Sciatic nerve (tissue), 2 donors: ENCODE measurements at regions not wholly inside any gene's neighbourhood (a gene's known extent, or its start where the extent isn't known, plus 50 kb on each side); places are given as distances from the start of the nearest gene placed in this dataset.
"Not testable (repeated sequence)": the region's sequence is repeated elsewhere in the genome, so short reads cannot be mapped to it uniquely, and the experiment has no call there.

Experiments used
- ATAC-seq: fragments of 200-7000 bp; cut with Tn5 transposase; one replicate; pipeline ENCODE4 v1.9.1; 2020; ENCODE audit warnings: mild to moderate bottlenecking, moderate library complexity
- DNase-seq: peaks from one replicate; pipeline ENCODE4 v3.0.0-alpha.2; 2020; ENCODE audit warnings: low spot score
- intact Hi-C: fragments of 100-400 bp; cut with DNase I; formaldehyde crosslinking; loops from one replicate; pipeline ENCODE4 v1.14.2; 2022
- donor health status: DM: no; HTN: no; CAD: no.
- donor health status: DM: no; HTN: no; CAD: no.

DNA sequence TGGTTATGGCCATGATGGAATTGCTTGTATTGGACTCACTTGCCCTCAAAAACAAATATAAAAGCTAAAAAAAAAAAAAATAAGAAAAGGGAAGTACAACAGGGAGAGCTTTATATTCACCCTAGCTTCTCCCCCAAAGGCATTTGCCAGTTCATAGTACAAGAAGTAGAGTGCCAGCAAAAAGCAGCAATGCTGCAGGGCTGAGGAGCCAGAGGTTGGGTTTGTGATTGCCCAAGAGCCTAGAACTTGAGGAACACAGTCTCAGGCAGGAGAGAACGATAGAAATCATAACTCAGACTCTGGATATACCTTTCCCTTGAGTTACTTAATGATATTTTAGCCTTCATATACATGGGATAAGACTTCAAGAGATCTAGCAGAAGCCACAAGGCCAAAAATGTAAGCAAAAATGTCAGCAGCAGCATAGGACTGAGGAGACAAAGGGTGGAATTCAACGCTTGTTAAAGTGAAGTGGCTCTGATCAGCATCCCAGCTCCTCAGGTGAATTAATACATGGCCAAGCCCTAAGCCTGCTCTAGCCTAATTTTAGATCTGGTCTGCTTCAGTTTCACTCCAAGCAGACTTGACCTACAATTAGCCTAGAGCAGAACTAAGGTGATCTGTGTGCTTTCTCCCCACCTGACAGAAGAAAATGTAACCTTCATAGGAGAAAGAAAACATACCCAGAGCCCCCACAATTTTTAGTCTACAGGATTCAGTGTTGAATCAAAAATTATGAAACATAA, 172.8 kb upstream of the PLGLB1 start:
- ATAC-seq, intact Hi-C loops, DNase-seq: not testable (repeated sequence)

DNA sequence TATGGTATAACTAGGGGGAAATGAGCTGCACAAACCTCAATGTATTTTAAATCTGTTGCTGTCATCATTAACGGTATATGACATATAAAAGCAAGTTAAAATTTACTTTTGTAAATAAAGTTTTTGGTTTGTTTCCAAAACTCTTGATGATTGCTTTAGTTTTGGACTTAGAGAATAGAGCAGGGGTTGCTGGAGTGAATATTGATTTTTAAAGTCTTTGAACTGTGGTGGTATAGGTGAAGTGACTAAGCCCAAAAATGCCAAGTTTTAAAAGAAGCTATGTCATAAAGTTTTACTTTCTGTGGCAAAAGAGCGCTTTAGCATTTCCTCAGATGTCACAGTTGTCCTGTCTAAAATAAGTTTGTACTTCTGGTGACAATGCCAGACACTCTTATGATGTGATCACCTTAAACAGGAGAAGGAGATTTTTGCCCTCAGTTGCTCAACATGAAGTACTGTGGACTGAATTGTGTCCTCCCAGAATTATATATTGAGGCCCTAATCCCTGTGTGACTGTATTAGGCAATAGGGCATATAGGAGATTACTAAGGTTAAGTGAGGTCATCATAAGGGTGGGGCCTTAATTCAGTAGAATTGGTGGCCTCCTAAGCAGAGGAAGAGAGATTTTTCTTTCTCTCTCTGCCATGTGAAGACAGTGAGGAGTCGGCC, 175.2 kb upstream of the PLGLB1 start:
- DNase-seq, ATAC-seq, intact Hi-C loops: not testable (repeated sequence)

DNA sequence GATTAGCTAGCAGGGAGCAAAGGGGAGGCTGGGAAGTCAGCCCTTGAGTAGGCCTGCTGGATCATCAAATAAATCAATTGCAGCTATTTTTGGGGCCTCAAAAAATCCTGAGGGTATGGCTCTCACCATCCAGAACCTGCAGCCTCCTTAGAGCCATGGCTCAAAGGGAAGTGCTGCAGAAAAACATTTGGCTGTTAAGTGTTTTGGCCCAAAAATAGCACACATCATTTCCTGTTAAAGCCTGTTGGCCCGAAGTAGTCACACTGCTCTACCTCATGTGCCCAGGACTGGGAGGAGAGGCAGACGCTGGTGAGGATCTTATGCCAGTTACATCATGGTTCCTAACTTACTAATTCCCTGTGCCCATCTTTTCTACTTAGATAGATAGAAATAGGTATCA, 176.8 kb upstream of the PLGLB1 start:
- ATAC-seq, intact Hi-C loops: not testable (repeated sequence)

DNA sequence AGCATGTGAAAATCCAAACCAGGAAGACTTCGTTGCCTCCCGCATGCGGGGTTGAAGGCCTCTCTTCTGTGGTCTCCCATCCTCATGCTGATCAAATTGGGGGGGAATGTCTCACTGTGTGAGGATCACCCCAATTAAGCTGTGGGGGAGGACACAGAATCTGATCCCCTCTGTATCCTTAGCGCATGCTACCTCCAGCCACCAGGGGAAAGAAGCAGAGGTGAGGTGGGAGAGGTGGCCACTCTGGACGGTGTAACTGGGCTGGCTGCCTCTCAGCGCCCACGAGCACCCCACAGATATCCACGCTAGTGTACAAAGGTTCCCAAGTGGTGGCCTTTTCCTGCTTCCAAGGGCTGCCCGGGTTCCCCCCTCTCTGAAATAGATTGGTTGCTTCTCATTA, 177.6 kb upstream of the PLGLB1 start:
- DNase-seq, ATAC-seq, intact Hi-C loops: not testable (repeated sequence)

More for the DNA sequence above, 176.8 kb upstream of the PLGLB1 start:
- not testable (repeated sequence) for DNase-seq

DNA sequence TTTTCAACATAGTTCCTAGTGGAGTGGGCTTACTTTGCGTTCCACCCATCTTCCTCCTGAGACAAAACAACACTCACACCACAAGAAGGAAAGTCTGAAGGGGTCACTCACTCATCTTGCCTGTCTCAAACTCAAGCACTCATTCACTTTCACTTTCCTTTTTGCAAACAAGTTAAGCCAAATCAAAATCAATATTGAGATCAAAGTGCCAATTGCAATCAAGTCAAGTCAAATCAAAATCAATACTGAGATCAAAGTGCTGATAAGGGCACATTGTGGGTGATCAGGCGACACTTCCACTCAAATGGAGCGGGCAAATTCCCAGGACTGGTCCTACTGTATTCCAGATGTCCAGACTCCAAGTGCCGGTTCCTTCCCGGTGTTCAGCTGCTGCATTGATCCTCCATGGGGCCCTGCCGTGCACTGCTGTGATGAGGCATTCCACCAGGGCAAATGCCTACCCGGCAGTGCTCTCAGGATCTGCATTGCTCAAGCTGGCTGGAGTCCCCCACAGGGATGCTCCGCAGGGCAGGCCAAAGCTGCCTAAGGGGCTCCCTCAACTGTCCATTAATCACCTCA, 183.0 kb upstream of the PLGLB1 start:
- DNase-seq, intact Hi-C loops, ATAC-seq: not testable (repeated sequence)

DNA sequence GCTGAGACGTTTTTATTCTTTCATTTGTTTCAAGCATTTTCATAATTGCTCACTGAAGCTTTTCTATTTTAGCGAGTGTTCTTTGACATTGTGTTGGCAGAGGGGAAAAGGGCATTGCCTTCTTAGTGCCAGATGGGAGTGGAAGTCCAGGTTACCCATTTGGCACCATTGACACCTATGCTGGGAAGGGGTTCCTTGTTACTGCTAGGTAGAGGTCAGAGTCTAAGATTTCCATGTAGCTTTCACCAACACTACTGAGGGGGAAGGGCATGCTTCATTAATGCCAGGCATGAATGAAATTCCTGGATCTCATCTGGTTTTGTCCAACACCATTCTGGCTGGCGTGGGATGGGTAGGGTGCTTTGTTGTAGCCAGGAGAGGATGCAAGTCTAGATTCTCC, 191.3 kb upstream of the PLGLB1 start:
- intact Hi-C loops, ATAC-seq, DNase-seq: not testable (repeated sequence)

DNA sequence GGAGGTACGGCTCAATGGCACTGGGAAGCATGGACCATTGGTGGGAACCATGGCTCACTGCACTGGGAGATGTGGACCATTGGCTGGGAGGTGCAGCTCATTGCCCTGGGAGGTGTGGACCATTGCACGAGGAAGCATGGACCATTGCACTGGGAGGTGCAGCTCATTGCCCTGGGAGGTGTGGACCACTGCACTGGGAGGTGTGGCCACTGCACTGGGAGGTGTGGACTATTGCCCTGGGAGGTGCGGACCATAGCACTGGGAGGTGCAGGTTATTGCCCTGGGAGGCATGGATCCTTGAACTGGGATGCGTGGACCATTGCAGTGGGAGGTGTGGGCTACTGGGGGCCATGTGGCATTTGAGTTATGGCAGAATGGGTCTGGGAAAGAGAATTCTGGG, 195.4 kb upstream of the PLGLB1 start:
- intact Hi-C loops, ATAC-seq, DNase-seq: not testable (repeated sequence)

DNA sequence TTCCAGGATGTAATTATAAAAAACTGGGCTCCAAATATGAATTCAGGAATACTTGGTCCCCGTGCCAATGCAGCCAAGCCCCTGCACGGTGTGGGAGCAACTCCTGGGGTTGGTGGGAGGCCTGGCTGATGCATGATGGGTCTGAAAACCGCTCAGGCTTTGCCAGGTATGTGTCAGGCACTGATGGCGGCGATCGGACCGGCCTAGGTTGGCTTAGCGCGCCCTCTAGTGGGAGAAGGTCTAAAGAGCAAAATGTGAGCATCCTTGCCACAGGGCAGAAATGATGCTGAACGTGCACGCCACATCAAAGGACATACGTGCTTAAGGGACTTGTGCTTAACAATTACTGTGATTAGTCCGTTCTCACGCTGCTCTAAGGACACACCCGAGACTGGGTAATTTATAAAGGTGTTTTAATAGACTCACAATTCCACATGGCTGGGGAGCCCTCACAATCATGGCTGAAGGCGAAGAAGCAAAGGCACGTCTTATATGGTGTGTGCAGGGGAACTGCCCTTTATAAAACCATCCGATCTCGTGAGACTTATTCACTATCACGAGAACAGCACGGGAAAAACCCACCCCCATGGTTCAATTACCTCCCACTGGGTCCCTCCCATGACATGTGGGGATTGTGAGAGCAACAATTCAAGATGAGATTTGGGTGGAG, 196.2 kb upstream of the PLGLB1 start:
- DNase-seq, intact Hi-C loops: not testable (repeated sequence)
- ATAC-seq = peak; percentile 74

DNA sequence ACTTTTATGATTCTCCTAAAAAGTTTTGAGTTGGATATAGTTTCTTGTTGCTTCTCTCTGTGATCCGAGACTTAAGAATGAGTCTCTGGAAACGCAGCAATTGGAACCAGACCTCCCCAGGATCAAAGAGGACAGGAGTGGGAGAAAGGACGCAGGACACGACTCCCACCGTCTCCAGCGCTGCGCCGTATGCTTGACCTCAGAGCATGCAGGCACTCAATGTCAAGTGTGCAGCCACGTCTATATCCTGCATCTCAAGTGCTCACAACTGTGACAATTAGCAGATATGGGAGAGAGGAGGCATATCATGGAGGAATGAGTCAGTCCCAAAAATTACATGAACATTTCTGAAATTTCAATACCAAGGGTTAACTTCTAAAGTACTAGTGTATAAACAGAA, 199.0 kb upstream of the PLGLB1 start:
- DNase-seq, intact Hi-C loops, ATAC-seq: not testable (repeated sequence)

DNA sequence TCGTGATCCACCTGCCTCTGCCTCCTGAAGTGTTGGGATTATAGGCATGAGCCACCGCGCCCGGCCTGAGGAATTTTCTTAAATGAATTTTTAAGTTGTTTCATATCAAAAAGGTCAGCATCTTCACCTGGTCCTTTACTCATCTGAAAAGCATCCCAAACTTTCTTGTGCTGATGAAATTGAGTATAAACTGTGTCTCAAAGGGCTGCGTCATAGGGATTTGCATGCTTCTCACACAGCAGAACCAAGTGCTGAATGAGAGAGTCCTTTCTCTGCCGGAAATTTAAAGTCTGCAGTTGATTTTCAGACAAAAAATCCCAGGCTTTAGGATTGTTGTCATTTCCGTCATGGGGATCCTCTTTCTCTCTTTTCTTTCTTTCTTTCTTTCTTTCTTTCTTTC, 200.5 kb upstream of the PLGLB1 start:
- intact Hi-C loops, DNase-seq, ATAC-seq: not testable (repeated sequence)

DNA sequence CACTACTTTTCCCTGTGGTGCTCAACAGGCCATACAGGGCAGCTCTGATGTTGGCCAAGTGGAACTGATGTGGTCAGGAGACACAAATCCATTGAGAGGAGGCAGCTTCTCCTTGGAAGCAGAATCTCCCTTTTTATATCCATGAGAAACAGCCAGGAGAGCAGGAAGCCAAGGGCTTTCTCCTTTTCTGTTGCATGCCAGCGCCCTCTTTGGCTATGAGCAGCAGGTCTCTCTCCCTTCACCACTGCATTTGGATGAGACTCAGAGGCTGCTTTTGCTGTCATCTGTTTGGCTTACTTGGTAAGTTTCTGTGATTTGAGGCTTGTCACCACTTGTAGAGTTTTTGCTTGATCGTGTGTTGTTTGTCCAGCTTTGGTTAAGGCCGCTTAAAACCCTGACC, 202.2 kb upstream of the PLGLB1 start:
- DNase-seq, intact Hi-C loops, ATAC-seq: not testable (repeated sequence)

DNA sequence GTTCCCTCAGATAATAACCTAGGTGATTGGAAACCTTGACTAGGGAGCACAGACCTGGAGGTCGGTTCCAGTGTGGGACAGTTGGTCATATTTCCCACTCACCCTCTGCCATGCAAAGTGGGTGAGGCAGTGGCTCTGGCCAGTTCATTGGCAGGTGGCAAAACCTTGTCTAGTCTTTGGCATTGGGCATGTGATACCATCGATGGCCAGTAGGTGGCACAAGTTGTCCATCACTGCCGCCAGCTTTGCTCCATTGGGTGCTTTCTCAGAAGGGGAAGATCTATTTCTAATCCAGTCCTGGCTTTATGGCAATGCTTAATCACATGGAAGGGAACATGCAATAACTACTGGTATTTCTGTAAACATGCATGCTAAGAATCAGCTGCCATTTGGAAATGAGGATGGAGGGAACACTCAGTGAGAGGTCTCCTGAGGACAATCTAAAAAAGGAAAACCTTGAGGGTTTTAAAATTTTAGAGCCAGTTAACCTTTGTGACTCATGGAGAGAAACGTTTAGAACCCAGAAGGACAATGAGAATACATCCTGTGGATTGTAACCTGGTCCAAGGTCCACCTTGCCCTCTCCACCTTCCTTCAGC, 207.5 kb upstream of the PLGLB1 start:
- peak; percentile 96 for ATAC-seq
- intact Hi-C loops, DNase-seq: not testable (repeated sequence)

DNA sequence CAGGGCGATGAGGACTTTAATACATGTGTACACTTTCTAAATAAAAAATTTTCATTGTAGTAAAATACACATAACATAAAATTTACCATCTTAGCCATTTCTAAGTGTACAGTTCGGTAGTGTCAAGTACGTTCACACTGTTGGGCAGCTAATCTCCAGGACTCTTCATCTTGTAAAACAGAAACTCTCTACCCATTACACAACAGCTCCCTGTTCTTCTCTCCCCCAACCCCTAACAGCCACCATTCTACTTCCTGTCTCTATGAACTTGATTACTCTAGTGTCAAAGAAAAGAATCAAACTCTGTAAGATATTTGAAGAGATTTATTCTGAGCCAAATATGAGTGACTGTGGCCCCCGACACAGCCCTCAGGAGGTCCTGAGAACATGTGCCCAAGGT, 208.3 kb upstream of the PLGLB1 start:
- DNase-seq, intact Hi-C loops, ATAC-seq: not testable (repeated sequence)

DNA sequence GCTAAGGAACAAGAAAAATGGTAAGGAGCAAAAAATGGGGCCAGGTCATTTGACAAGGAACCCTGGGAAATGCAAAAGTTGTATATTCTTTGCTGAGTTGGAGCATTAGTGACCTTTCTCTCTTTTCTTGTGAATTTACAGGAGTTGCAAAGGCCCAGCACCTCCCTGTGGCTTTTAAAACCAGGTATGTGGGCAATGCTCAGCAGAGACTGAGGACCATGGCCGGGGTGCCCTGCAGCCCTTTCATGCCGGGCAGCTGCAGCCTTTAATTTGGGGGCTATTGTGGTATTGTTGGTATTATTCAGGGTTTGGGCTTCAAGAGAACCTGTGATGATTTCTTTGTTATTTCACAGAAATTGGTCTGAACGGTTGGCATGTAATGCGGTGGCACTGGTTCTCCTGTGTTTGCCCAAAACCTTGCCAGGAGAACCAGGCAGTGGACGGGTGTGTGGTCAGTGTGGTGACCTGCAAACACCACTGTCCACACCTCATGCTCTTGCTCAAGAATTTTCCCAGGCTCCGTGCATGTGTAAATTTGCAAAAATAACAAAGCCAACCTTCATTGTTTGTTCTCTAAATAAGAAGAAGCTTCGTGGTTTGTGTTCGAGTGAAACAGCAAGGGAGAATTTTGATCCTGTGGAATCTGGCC, 213.8 kb upstream of the PLGLB1 start:
- ATAC-seq, intact Hi-C loops: not testable (repeated sequence)

DNA sequence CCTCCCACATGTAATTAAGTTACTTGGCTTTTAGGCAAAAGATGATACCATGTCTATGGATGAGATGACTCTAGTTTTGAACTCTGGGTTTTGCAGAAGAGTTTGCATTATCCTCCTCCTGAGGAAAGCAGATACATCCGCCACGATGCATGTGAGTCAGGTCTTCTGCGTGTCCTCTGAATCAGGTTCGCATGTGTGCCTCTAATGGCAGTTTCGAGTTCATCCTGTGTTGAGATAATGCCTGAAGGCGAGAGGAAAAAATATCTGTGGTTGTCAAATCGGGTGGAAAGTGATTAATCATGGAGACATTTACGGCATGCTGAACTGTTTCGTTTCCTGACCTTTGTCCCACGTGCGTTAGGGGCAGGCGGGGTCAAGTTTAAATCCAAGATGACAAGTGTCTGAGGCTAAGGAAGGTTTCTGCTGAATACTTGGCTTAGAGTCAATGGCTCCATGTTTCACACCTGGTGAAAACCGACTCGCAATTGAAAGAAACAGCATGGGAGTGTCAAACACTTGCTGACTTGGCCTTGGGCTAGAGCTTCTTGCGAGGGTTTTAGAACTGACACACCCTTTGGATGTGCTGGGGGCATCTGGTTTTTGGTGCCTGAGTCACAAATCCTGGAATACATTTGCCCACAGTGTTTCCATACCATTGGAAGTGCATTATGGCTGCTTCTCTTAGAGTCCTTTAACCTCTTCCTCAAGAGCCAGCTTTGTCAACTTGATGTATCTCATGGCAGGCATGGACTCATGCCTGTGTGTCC, 216.1 kb upstream of the PLGLB1 start:
- ATAC-seq, intact Hi-C loops, DNase-seq: not testable (repeated sequence)

More for the DNA sequence above, 213.8 kb upstream of the PLGLB1 start:
- DNase-seq = not testable (repeated sequence)

DNA sequence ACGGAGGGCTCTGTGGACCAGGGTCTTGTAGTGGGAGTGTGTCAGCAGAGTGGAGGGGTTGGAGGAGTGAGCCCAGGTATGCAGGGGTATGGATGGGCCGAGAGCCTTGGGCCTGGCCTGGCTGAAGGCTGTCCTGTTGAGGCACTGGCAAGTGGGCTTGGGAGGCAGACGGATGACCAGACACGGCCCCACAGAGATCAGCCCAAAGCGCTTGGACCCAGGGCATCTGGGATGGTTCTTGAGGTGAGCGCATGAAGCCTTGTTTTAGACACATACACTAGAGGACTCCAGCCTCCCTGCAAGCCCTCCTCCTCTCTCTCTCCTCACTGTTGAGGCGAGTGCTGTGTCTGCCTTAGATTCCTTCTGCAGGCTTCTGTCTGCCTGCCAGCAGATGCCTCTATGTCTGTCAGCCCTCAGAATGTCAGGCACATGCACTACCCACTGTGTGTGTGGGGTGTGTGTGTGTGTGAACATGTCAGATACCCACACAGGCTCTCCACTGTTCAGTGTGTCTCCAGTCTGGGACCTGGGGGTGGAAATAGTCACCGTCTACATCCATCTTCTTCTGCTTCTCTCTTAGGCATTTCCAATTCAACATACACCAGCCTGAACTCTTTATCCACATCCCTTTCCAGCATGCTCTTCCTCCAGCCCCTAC, 218.0 kb upstream of the PLGLB1 start:
- DNase-seq, ATAC-seq, intact Hi-C loops: not testable (repeated sequence)
